H9 (cell line): ENCODE measurements at regions not wholly inside any gene's neighbourhood (a gene's known extent, or its start where the extent isn't known, plus 50 kb on each side); places are given as distances from the start of the nearest gene placed in this dataset.
"Not testable (repeated sequence)": the region's sequence is repeated elsewhere in the genome, so short reads cannot be mapped to it uniquely, and the experiment has no call there.

Experiments used
- DNase-seq: peaks from one replicate; pipeline ENCODE4 v3.0.0-alpha.2; 2017
- H2AFZ ChIP-seq: one replicate; pipeline ENCODE4 v1.6.1; 2013; ENCODE audit warnings: mild to moderate bottlenecking, low read length, control low read depth, moderate library complexity
- H2AK5ac ChIP-seq: 2 replicates; pipeline ENCODE4 v1.6.1; 2013; ENCODE audit warnings: low read length, control low read depth, mixed read lengths; ENCODE audit not compliant: insufficient read length
- H2BK120ac ChIP-seq: one replicate; pipeline ENCODE4 v1.6.1; 2013; ENCODE audit warnings: low read depth, mild to moderate bottlenecking, low read length, control low read depth, inconsistent platforms; ENCODE audit not compliant: poor library complexity, severe bottlenecking
- H2BK12ac ChIP-seq: 2 replicates; pipeline ENCODE4 v1.6.1; 2013; ENCODE audit warnings: low read length, control low read depth, mixed read lengths, low read depth; ENCODE audit not compliant: insufficient read length
- H2BK15ac ChIP-seq: 2 replicates; pipeline ENCODE4 v1.6.1; 2013; ENCODE audit warnings: low read depth, low read length, control low read depth
- H2BK20ac ChIP-seq: one replicate; pipeline ENCODE4 v1.6.1; 2013; ENCODE audit warnings: low read depth, mild to moderate bottlenecking, low read length, control low read depth, inconsistent platforms; ENCODE audit not compliant: poor library complexity, severe bottlenecking
- H2BK5ac ChIP-seq: 2 replicates; pipeline ENCODE4 v1.6.1; 2013; ENCODE audit warnings: low read length, control low read depth, mixed read lengths; ENCODE audit not compliant: insufficient read length
- H3K14ac ChIP-seq: 2 replicates; pipeline ENCODE4 v1.6.1; 2013; ENCODE audit warnings: low read length, control low read depth; ENCODE audit not compliant: insufficient read depth
- H3K18ac ChIP-seq: 2 replicates; pipeline ENCODE4 v1.6.1; 2013; ENCODE audit warnings: low read depth, mild to moderate bottlenecking, mixed read lengths, low read length, control low read depth; ENCODE audit not compliant: insufficient read length
- H3K23ac ChIP-seq: 2 replicates; pipeline ENCODE4 v1.6.1; 2013; ENCODE audit warnings: low read length, control low read depth, mixed read lengths, low read depth; ENCODE audit not compliant: insufficient read length
- H3K23me2 ChIP-seq: 2 replicates; pipeline ENCODE4 v1.6.1; 2013; ENCODE audit warnings: low read depth, mild to moderate bottlenecking, mixed read lengths, low read length, control low read depth; ENCODE audit not compliant: insufficient read length, poor library complexity, severe bottlenecking
- H3K27ac ChIP-seq: 2 replicates; pipeline ENCODE4 v1.5.1; 2013; ENCODE audit warnings: low read length, control low read depth, mixed read lengths, low read depth; ENCODE audit not compliant: insufficient read length
- H3K27me3 ChIP-seq: 2 replicates; pipeline ENCODE4 v1.6.1; 2013; ENCODE audit warnings: low read length, control low read depth, inconsistent platforms; ENCODE audit not compliant: insufficient read depth
- H3K4ac ChIP-seq: 2 replicates; pipeline ENCODE4 v1.6.1; 2013; ENCODE audit warnings: low read depth, mild to moderate bottlenecking, control low read depth, inconsistent platforms, low read length, moderate library complexity
- H3K4me1 ChIP-seq: 2 replicates; pipeline ENCODE4 v1.6.1; 2013; ENCODE audit warnings: low read length, control low read depth, inconsistent platforms; ENCODE audit not compliant: insufficient read depth
- H3K4me2 ChIP-seq: 2 replicates; pipeline ENCODE4 v1.6.1; 2013; ENCODE audit warnings: low read length, control low read depth, mixed read lengths; ENCODE audit not compliant: insufficient read length, insufficient read depth
- H3K56ac ChIP-seq: 2 replicates; pipeline ENCODE4 v1.6.1; 2013; ENCODE audit warnings: low read depth, mild to moderate bottlenecking, mixed read lengths, low read length, control low read depth; ENCODE audit not compliant: insufficient read length
- H3K79me1 ChIP-seq: 2 replicates; pipeline ENCODE4 v1.6.1; 2013; ENCODE audit warnings: low read depth, mild to moderate bottlenecking, moderate library complexity, low read length, control low read depth, inconsistent platforms; ENCODE audit not compliant: insufficient read depth, poor library complexity, severe bottlenecking
- H3K79me2 ChIP-seq: 2 replicates; pipeline ENCODE4 v1.6.1; 2013; ENCODE audit warnings: low read length, control low read depth, inconsistent platforms; ENCODE audit not compliant: insufficient read depth
- H3K9ac ChIP-seq: 2 replicates; pipeline ENCODE4 v1.6.1; 2013; ENCODE audit warnings: low read length, control low read depth, mixed read lengths; ENCODE audit not compliant: insufficient read length; ENCODE audit errors: extremely low read depth
- H3K9me3 ChIP-seq: one replicate; pipeline ENCODE4 v1.6.1; 2013; ENCODE audit warnings: low read depth, low read length, inconsistent platforms; ENCODE audit not compliant: control insufficient read depth
- H3T11ph ChIP-seq: one replicate; pipeline ENCODE4 v1.6.1; 2013; ENCODE audit warnings: mild to moderate bottlenecking, low read length, control low read depth, inconsistent platforms
- H4K20me1 ChIP-seq: one replicate; pipeline ENCODE4 v1.6.1; 2013; ENCODE audit not compliant: control insufficient read depth, insufficient read length, insufficient read depth
- H4K5ac ChIP-seq: 2 replicates; pipeline ENCODE4 v1.6.1; 2013; ENCODE audit warnings: low read depth, mild to moderate bottlenecking, mixed read lengths, low read length, control low read depth; ENCODE audit not compliant: insufficient read length
- H4K8ac ChIP-seq: replicated peaks from 2 replicates; pipeline ENCODE4 v1.6.1; 2013; ENCODE audit warnings: low read length, control low read depth, mixed read lengths, low read depth; ENCODE audit not compliant: insufficient read length
- H4K91ac ChIP-seq: 2 replicates; pipeline ENCODE4 v1.6.1; 2013; ENCODE audit warnings: low read depth, mild to moderate bottlenecking, moderate library complexity, mixed read lengths, low read length, control low read depth; ENCODE audit not compliant: insufficient read length
- H3K27ac Mint-ChIP-seq, 3 experiments: 2 replicates in 2 of 3; 3 replicates in 1 of 3; pipeline ENCODE4 v1.8.0; 2020 to 2021; ENCODE audit warnings: mixed read lengths in 3 of 3, mild to moderate bottlenecking in 1 of 3, moderate library complexity in 1 of 3
- H3K27me3 Mint-ChIP-seq: 2 replicates; pipeline ENCODE4 v1.8.0; 2021; ENCODE audit warnings: low read depth, mild to moderate bottlenecking, moderate library complexity, mixed read lengths
- H3K36me3 Mint-ChIP-seq, 3 experiments: 2 replicates in 2 of 3; 3 replicates in 1 of 3; pipeline ENCODE4 v1.8.0; 2020 to 2021; ENCODE audit warnings: low read depth in 3 of 3, mixed read lengths in 3 of 3; ENCODE audit not compliant: insufficient read depth in 1 of 3
- H3K4me1 Mint-ChIP-seq, 2 experiments: 2 replicates each; pipeline ENCODE4 v1.8.0; 2020; ENCODE audit warnings: mixed read lengths in 2 of 2
- H3K4me3 Mint-ChIP-seq, 2 experiments: 2 replicates in 1 of 2; 3 replicates in 1 of 2; pipeline ENCODE4 v1.8.0; 2020 to 2021; ENCODE audit warnings: mild to moderate bottlenecking in 2 of 2, mixed read lengths in 2 of 2, moderate library complexity in 1 of 2
- H3K9me3 Mint-ChIP-seq, 2 experiments: 2 replicates in 1 of 2; 3 replicates in 1 of 2; pipeline ENCODE4 v1.8.0; 2020; ENCODE audit warnings: mild to moderate bottlenecking in 2 of 2, mixed read lengths in 2 of 2, moderate library complexity in 1 of 2
- CTCF ChIP-seq: fragments of 200-600 bp; sonication (generic); conservative IDR thresholded peaks from 3 replicates; pipeline ENCODE4 v1.8.0; 2021; ENCODE audit warnings: antibody characterized with exemption, mild to moderate bottlenecking
- WGBS: extraction: QIAGEN DNeasy Blood & Tissue Kit; methylation state at CpG from one replicate; pipeline ENCODE4 v1.1.7; 2013; ENCODE audit warnings: missing lambda C conversion rate, low lambda C conversion rate, mixed read lengths; ENCODE audit not compliant: insufficient read length; ENCODE audit errors: extremely low coverage; 5-methylcytosine and 5-hydroxymethylcytosine counted together

GRCh38 chr11:121359591-121359990, 67.0 kb downstream of the SC5D start:
- Mint-ChIP-seq H3K36me3 (no peaks in the 10 kb centered on the region), H3K9me3 (no peaks in the 10 kb centered on the region)

GRCh38 chr11:121362955-121363354, 70.4 kb downstream of the SC5D start:
- not testable (repeated sequence) for H3K9me3 Mint-ChIP-seq, H3K23me2 ChIP-seq, H3K4ac ChIP-seq, H3K14ac ChIP-seq, H3K23ac ChIP-seq, H4K20me1 ChIP-seq, H2BK12ac ChIP-seq, H2AK5ac ChIP-seq, H3K4me2 ChIP-seq, H3T11ph ChIP-seq, H3K4me3 Mint-ChIP-seq, H3K79me2 ChIP-seq, H3K36me3 Mint-ChIP-seq, H3K9me3 ChIP-seq, H3K79me1 ChIP-seq, H3K27me3 ChIP-seq, H3K56ac ChIP-seq, H4K8ac ChIP-seq, H3K27me3 Mint-ChIP-seq, H2BK120ac ChIP-seq, H3K9ac ChIP-seq, H3K4me1 ChIP-seq, DNase-seq, H4K5ac ChIP-seq, H3K27ac Mint-ChIP-seq, H3K18ac ChIP-seq, H3K27ac ChIP-seq, H2BK15ac ChIP-seq, H2AFZ ChIP-seq, H2BK20ac ChIP-seq, H4K91ac ChIP-seq, H2BK5ac ChIP-seq, H3K4me1 Mint-ChIP-seq
- no CpG with 5 or more reads among the region's 41 CpGs for WGBS

More at GRCh38 chr11:121359591-121359990, 67.0 kb downstream of the SC5D start:
- H2BK12ac ChIP-seq, result no peak overlapping the region
- no peak overlapping the region for H4K8ac ChIP-seq
- no peaks in the 10 kb centered on the region for H3K23me2 ChIP-seq
- no peak overlapping the region for H2BK20ac ChIP-seq
- H3K18ac ChIP-seq, result no peak overlapping the region
- H3K79me2 ChIP-seq, result no peaks in the 10 kb centered on the region; the same call in 1 of the 2 replicates
- H4K91ac ChIP-seq, result no peak overlapping the region
- TF ChIP-seq CTCF, result no peak
- no peak overlapping the region for H3K4me2 ChIP-seq
- H3K27me3 ChIP-seq, result no peaks in the 10 kb centered on the region
- no peak overlapping the region for H3T11ph ChIP-seq
- H3K9me3 ChIP-seq, result no peaks in the 10 kb centered on the region
- no peaks in the 10 kb centered on the region for H4K20me1 ChIP-seq
- peaks cover 3 to 4% of the 10 kb centered on the region in 2 experiments; a peak in 1 of 4 replicates for H3K4me1 Mint-ChIP-seq
- no peaks in the 10 kb centered on the region; the same call in 1 of the 2 replicates for H3K4me1 ChIP-seq
- no peak for DNase-seq
- H3K27me3 Mint-ChIP-seq, result no peaks in the 10 kb centered on the region; the same call in 1 of the 2 replicates
- H3K4ac ChIP-seq, result no peak overlapping the region
- no peak overlapping the region for H3K9ac ChIP-seq
- no peaks in the 10 kb centered on the region for H3K79me1 ChIP-seq
- no peak overlapping the region for H3K23ac ChIP-seq
- H3K4me3 Mint-ChIP-seq, result no peak overlapping the region
- no peak overlapping the region for H4K5ac ChIP-seq
- H2AFZ ChIP-seq, result no peak overlapping the region
- H3K14ac ChIP-seq, result no peak overlapping the region
- H2BK15ac ChIP-seq, result no peak overlapping the region
- no peak overlapping the region for H2BK5ac ChIP-seq
- H3K27ac Mint-ChIP-seq, result no peak overlapping the region
- H3K56ac ChIP-seq, result no peak overlapping the region
- H2AK5ac ChIP-seq, result no peak overlapping the region
- H3K27ac ChIP-seq, result no peak overlapping the region
- no peak overlapping the region for H2BK120ac ChIP-seq
